IMR-90 (cell line): ENCODE measurements at regions not wholly inside any gene's neighbourhood (a gene's known extent, or its start where the extent isn't known, plus 50 kb on each side); places are given as distances from the start of the nearest gene placed in this dataset.
A peak's percentile ranks its signal among the peaks of the same experiment; 100 is the strongest.

Source experiments
- ATAC-seq: fragments of 200-7000 bp; cut with Tn5 transposase; 2 replicates; pipeline ENCODE4 v1.9.1; 2020; ENCODE audit warnings: low read depth, mild to moderate bottlenecking, moderate library complexity
- BruUV-seq: library from RNA; stranded (reverse); fragments of 400-500 nt; replicated peaks from 2 replicates; lab custom pipeline; 2021; lab: Mats Ljungman, UMichigan
- CTCF ChIA-PET: fragments of 300-600 bp; formaldehyde crosslinking; extraction: SDS; loops from one replicate; lab custom pipeline; 2021; ENCODE audit warnings: antibody characterized with exemption; lab: Yijun Ruan, JAX
- POLR2A ChIA-PET: fragments of 300-600 bp; sonication (Branson Sonifier 250); formaldehyde crosslinking; loops from one replicate; lab custom pipeline; 2022; ENCODE audit warnings: antibody characterized with exemption; ENCODE audit not compliant: unreplicated experiment; lab: Charles Lee
- DNase-seq: peaks from one replicate; pipeline ENCODE4 v3.0.0; 2013
- H2AFZ ChIP-seq: replicated peaks from 2 replicates; pipeline ENCODE3; 2013; ENCODE audit warnings: low read length, mild to moderate bottlenecking; ENCODE audit not compliant: poor library complexity
- H2AK5ac ChIP-seq: 2 replicates; pipeline ENCODE4 v1.6.1; 2013; ENCODE audit warnings: low read depth, low read length, inconsistent platforms
- H2AK9ac ChIP-seq: replicated peaks from 2 replicates; pipeline ENCODE3; 2013; ENCODE audit warnings: mild to moderate bottlenecking, low read depth, low read length, moderate library complexity; ENCODE audit not compliant: poor library complexity
- H2BK120ac ChIP-seq: 2 replicates; pipeline ENCODE4 v1.6.1; 2013; ENCODE audit warnings: low read depth, low read length, inconsistent platforms
- H2BK15ac ChIP-seq: 3 replicates; pipeline ENCODE4 v1.6.1; 2013; ENCODE audit warnings: low read depth, low read length, inconsistent platforms
- H2BK20ac ChIP-seq: 2 replicates; pipeline ENCODE4 v1.6.1; 2013; ENCODE audit warnings: low read depth, mild to moderate bottlenecking, inconsistent platforms, low read length, moderate library complexity
- H2BK5ac ChIP-seq: 2 replicates; pipeline ENCODE4 v1.6.1; 2013; ENCODE audit warnings: mild to moderate bottlenecking, low read depth, low read length, inconsistent platforms; ENCODE audit not compliant: poor library complexity, severe bottlenecking
- H3K14ac ChIP-seq: replicated peaks from 2 replicates; pipeline ENCODE4 v1.6.1; 2013; ENCODE audit warnings: low read depth, low read length, inconsistent platforms
- H3K18ac ChIP-seq: 2 replicates; pipeline ENCODE4 v1.6.1; 2013; ENCODE audit warnings: low read depth, low read length, control low read depth
- H3K23ac ChIP-seq: 2 replicates; pipeline ENCODE4 v1.6.1; 2013; ENCODE audit warnings: low read depth, low read length, inconsistent platforms
- H3K27ac ChIP-seq: 2 replicates; pipeline ENCODE4 v1.5.1; 2013; ENCODE audit warnings: mild to moderate bottlenecking, control low read depth, low read length; ENCODE audit not compliant: insufficient read depth
- H3K27me3 ChIP-seq: 2 replicates; pipeline ENCODE4 v1.6.1; 2013; ENCODE audit warnings: low read length; ENCODE audit not compliant: control insufficient read depth, insufficient read depth
- H3K36me3 ChIP-seq: 2 replicates; pipeline ENCODE4 v1.6.1; 2013; ENCODE audit warnings: low read length, mixed read lengths; ENCODE audit not compliant: control insufficient read depth, insufficient read depth
- H3K4ac ChIP-seq: 2 replicates; pipeline ENCODE4 v1.6.1; 2013; ENCODE audit warnings: low read depth, low read length, inconsistent platforms
- H3K4me1 ChIP-seq: 2 replicates; pipeline ENCODE4 v1.6.1; 2013; ENCODE audit warnings: low read length, mixed read lengths; ENCODE audit not compliant: control insufficient read depth, insufficient read depth
- H3K4me2 ChIP-seq: 2 replicates; pipeline ENCODE4 v1.6.1; 2013; ENCODE audit warnings: low read depth, mild to moderate bottlenecking, control low read depth, low read length, moderate library complexity
- H3K4me3 ChIP-seq: 2 replicates; pipeline ENCODE4 v1.5.1; 2013; ENCODE audit warnings: low read depth, mild to moderate bottlenecking, control low read depth, low read length, moderate library complexity; ENCODE audit not compliant: insufficient read depth
- H3K56ac ChIP-seq: 2 replicates; pipeline ENCODE4 v1.6.1; 2013; ENCODE audit warnings: low read length, inconsistent platforms; ENCODE audit not compliant: insufficient read depth; ENCODE audit errors: extremely low read depth
- H3K79me1 ChIP-seq, 2 experiments: 2 replicates each; pipeline ENCODE4 v1.6.1; 2013; ENCODE audit warnings: low read length in 2 of 2, inconsistent platforms in 1 of 2, low read depth in 1 of 2
- H3K9ac ChIP-seq: 2 replicates; pipeline ENCODE4 v1.6.1; 2013; ENCODE audit warnings: low read depth, low read length, control low read depth
- H3K9me1 ChIP-seq: 2 replicates; pipeline ENCODE4 v1.6.1; 2013; ENCODE audit warnings: low read length, inconsistent platforms; ENCODE audit not compliant: insufficient read depth
- H3K9me3 ChIP-seq: 2 replicates; pipeline ENCODE4 v1.6.1; 2013; ENCODE audit warnings: low read length; ENCODE audit not compliant: control insufficient read depth, insufficient read depth
- H4K20me1 ChIP-seq: 2 replicates; pipeline ENCODE4 v1.6.1; 2013; ENCODE audit warnings: low read length, inconsistent platforms; ENCODE audit not compliant: insufficient read depth
- H4K5ac ChIP-seq: 2 replicates; pipeline ENCODE4 v1.6.1; 2013; ENCODE audit warnings: mild to moderate bottlenecking, low read depth, low read length, control low read depth
- H4K8ac ChIP-seq, 2 experiments: 2 replicates each; pipeline ENCODE4 v1.6.1; 2013; ENCODE audit warnings: low read depth in 2 of 2, low read length in 2 of 2, control low read depth in 1 of 2, inconsistent platforms in 1 of 2
- H4K91ac ChIP-seq: 2 replicates; pipeline ENCODE4 v1.6.1; 2013; ENCODE audit warnings: low read depth, low read length, inconsistent platforms; ENCODE audit not compliant: insufficient read depth
- CTCF ChIP-seq: conservative IDR thresholded peaks from 2 replicates; pipeline ENCODE4 v1.5.1; 2012; ENCODE audit warnings: mild to moderate bottlenecking, low read depth, low read length, improper control_type of control experiment
- MAFK ChIP-seq: IDR thresholded peaks from 2 replicates; pipeline ENCODE4 v1.6.1; 2012; ENCODE audit warnings: low read depth, low read length, improper control_type of control experiment
- SMC3 ChIP-seq: fragments of 150-350 bp; IDR thresholded peaks from 2 replicates; pipeline ENCODE4 v1.6.1; 2016; ENCODE audit warnings: low read depth, mild to moderate bottlenecking, antibody characterized with exemption, low read length, moderate library complexity
- WGBS, 2 experiments: methylation state at CpG; one replicate each; pipeline versions ENCODE4 v1.1.5 to v1.1.7; 2013; ENCODE audit warnings: missing lambda C conversion rate in 2 of 2; ENCODE audit not compliant: insufficient read length in 1 of 2; ENCODE audit errors: extremely low coverage in 2 of 2; 5-methylcytosine and 5-hydroxymethylcytosine counted together
- dilution Hi-C: fragments of 300-500 bp; cut with HindIII; formaldehyde crosslinking; loops from one replicate; pipeline ENCODE4 v1.14.3; 2018; ENCODE audit warnings: low sequenced_read_pairs; ENCODE audit not compliant: unreplicated experiment
- in situ Hi-C: fragments of 300-500 bp; cut with MboI; formaldehyde crosslinking; loops from 3 replicates; pipeline ENCODE4 v1.14.3; 2019; ENCODE audit warnings: low sequenced_read_pairs, inconsistent platforms, mixed read lengths
- intact Hi-C: fragments of 100-400 bp; cut with micrococcal nuclease; formaldehyde crosslinking; loops from 2 replicates; pipeline ENCODE4 v1.10.0; 2022

- H3K14ac ChIP-seq, result no peak overlapping the region
- no peak overlapping the region for H3K9ac ChIP-seq
- peaks cover 37% of the 10 kb centered on the region for H3K27me3 ChIP-seq
- no peak overlapping the region for H4K5ac ChIP-seq
- CTCF ChIA-PET, result no interaction called here
- H2BK5ac ChIP-seq, result no peak overlapping the region
- H3K23ac ChIP-seq, result no peak overlapping the region
- no TSS peak for BruUV-seq
- H2AFZ ChIP-seq, result no peak overlapping the region
- intact Hi-C loops, result no loop called here
- no peak overlapping the region for H3K4me3 ChIP-seq
- no peaks in the 10 kb centered on the region for H4K20me1 ChIP-seq
- ATAC-seq (no peak), DNase-seq (no peak)
- TF ChIP-seq MAFK (peak; percentile 39; the same call in 1 of the 2 replicates), SMC3 (no peak), CTCF (no peak)
- no peak overlapping the region for H3K4ac ChIP-seq
- no peak overlapping the region for H4K8ac ChIP-seq
- no peaks in the 10 kb centered on the region for H3K9me1 ChIP-seq
- no peak overlapping the region for H2BK120ac ChIP-seq
- WGBS, 2 experiments, result 25% methylated on average over 2 of the region's 5 CpGs; no CpG with 5 or more reads in 1 of the 2 experiments
- H3K56ac ChIP-seq, result no peak overlapping the region
- no peak overlapping the region for H3K27ac ChIP-seq
- H3K9me3 ChIP-seq, result no peaks in the 10 kb centered on the region
- no peak overlapping the region for H3K4me2 ChIP-seq
- no peak overlapping the region for H2BK20ac ChIP-seq
- H2AK9ac ChIP-seq, result no peak overlapping the region
- dilution Hi-C loops, result no loop called here
- in situ Hi-C loops, result no loop called here
- POLR2A ChIA-PET, result no interaction called here
- no peak overlapping the region for H4K91ac ChIP-seq
- H3K36me3 ChIP-seq, result no peaks in the 10 kb centered on the region
- no peaks in the 10 kb centered on the region for H3K79me1 ChIP-seq
- no peak overlapping the region for H2BK15ac ChIP-seq
- H3K4me1 ChIP-seq, result no peaks in the 10 kb centered on the region
- H3K18ac ChIP-seq, result no peak overlapping the region
- H2AK5ac ChIP-seq, result no peak overlapping the region
Measured at GRCh38 chr2:38427054-38427453, 50.0 kb upstream of the ATL2 start.
